ENCODE measurements at regions not wholly inside any gene's neighbourhood (a gene's known extent, or its start where the extent isn't known, plus 50 kb on each side); places are given as distances from the start of the nearest gene placed in this dataset.

GRCh38 chr18:48476550-48476917 lies 62.3 kb upstream of the CTIF start:
- TF ChIP-seq CTCF (IDR thresholded peaks at IDR 0.05) (no peak), REST (IDR thresholded peaks at IDR 0.05; ENCODE audit: insufficient read depth in 1 of 2, low read depth in 2 of 2, low read length in 1 of 2) (no peak), TCF7L2 (IDR thresholded peaks at IDR 0.05; ENCODE audit: low read depth, low read length) (no peak), SIN3A (IDR thresholded peaks at IDR 0.05; ENCODE audit: borderline replicate concordance, insufficient read depth, low read depth, low read length) (no peak)

Measured in Panc1 (cell line).